CD4-positive, alpha-beta T cell treated with Interleukin-4 for 1 hour (primary cell): ENCODE measurements at regions not wholly inside any gene's neighbourhood (a gene's known extent, or its start where the extent isn't known, plus 50 kb on each side); places are given as distances from the start of the nearest gene placed in this dataset.
"Not testable (repeated sequence)": the region's sequence is repeated elsewhere in the genome, so short reads cannot be mapped to it uniquely, and the experiment has no call there.

ENCODE experiments used
- DNase-seq, 2 donors: peaks; one replicate each; pipeline ENCODE4 v3.0.0-alpha.2; 2020 to 2022

DNA sequence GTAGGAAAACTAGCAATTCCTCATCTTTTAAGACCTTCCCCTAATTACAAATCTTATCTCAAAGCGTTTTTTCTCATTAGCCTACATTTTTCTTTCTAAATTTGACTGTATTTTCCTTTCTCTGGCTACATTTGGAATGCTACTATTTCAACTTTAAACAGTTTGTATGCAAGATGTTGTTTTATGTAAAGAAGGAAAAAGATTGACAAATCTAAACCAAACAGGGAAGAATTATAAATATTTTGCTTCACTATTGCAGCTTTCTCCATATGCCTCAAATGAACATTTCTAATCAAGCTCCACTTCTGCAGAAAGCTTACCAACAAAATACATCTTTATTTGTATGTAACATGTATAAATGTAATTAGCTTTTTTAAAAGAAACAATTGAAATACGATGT lies 156.2 kb downstream of the MZT1 start:
- DNase-seq, result no peak

DNA sequence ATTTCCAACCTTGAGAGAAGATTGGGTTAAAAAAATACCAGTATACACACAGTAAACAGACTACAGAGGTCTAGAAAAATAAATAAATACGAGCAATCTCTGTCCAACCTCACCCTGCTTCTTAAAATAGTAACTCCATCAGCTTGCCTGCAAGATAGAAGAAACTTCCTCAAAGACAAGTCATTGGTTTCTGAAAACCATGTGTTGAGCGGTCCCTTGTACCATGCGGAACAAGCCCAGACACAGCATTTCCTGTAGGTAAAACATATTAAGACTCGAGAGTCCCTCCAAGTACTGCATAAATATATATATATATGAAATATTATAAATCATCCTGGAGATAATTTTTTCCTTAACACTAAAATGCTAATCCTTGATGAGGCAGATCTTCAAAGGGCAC lies 157.4 kb downstream of the MZT1 start:
- no peak for DNase-seq

DNA sequence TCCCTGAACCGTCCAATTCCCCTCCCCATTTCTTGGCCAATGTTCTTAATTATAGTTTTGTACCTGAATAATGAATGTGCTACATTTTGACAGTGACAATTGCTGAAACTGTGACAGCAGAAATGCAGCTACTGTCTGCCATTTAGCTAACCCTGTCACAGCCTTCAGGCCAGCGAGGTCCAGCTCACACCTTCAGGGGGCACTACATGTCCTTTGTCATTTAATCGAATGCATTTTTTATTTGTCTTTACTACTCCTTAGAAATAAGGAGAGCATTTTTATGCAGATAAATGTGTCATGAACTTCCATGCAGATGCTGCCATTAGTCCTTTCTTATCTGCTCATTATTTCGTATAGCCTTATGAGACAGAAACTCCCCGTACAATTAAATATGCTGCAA lies 159.9 kb downstream of the MZT1 start:
- DNase-seq, result no peak

DNA sequence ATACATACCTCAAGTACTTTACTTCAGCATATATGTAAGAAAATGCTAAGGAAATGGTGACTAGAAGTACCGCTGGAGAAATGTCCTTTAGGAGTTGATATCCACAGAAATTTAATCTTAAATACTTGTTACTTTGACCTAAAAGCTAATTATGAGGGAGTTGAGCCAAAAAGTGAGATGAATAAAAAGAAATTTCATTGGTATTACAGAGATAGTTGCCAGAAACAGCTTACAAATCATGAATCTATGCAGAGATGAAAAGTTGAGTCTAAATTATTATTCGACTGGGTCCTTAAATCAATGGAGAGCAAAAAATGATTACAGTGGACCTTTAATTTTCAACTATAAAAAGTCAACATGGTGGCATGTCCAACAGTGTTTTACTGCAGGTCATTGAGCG lies 160.9 kb downstream of the MZT1 start:
- DNase-seq, result no peak

DNA sequence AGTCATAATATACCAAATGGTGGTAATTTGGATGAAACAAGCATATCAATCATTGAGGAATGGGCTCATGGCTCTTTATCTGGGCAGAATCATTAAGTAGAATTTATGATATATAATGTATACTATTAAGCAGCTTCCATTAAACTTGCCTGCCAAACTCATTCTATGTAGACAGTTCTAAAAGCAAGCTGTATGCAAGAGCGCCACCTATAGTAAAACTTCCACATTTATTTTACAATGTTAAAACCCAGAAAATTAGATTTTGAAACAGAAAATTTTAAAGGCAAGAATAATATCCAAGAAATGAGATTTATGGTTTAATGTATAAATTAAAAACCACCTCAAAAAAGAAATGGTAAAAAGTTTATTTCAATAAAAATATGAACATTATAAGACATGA lies 161.5 kb downstream of the MZT1 start:
- no peak for DNase-seq

DNA sequence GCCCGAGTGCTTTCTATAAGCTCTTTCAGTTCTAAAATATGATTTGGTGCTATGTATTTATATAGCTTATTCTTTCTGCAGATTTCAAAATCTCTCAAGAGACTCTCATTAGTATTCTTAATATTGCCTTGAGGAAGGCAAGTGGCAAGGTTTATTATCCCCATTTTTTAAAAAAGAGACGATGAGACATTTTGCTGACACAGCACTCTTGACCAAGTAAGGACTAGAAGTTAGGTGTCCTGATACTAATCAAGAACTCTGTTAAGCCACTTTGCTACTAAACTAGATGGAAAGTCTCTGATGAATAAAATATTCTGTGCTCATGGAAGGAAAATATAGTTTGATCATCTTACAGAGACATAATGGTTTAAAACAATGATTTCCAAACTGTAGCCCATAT lies 164.7 kb downstream of the MZT1 start:
- no peak for DNase-seq

DNA sequence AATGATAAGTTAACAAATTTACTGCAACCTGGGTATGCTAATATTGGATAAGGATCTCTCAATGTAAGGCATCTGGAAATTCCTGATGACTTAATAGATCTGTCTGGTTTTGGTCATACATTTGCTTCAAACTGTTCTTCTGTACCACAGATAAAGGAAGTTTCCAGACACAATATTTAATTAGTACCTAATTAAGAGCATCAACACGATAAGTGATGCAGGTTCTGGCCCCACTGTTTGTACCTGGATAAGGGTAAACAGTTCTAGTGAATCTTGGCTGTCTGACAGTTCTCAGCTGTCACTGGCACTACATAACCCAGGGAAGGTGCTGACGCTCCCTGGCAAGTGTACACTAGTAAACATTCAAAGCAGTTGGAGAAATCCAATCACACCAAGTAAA lies 165.6 kb downstream of the MZT1 start:
- DNase-seq, result no peak

DNA sequence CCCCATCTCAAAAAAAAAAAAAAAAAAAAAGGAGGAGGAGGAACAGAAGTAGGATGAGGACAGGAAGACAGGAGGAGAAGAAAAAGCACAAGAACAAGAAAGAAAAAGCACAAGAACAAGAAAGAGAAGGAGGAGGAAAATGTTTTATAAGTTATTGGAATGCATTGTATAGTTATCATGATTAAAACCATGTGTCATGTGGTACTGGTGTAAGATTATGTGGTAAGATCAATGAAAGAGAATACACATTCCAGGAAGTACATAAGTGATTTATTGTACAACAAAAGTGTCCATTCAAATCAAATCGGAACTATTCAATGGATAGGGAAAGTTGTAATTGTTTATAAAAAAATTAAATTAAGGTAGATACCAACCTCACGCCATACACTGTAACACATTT lies 167.7 kb downstream of the MZT1 start:
- DNase-seq, result no peak

DNA sequence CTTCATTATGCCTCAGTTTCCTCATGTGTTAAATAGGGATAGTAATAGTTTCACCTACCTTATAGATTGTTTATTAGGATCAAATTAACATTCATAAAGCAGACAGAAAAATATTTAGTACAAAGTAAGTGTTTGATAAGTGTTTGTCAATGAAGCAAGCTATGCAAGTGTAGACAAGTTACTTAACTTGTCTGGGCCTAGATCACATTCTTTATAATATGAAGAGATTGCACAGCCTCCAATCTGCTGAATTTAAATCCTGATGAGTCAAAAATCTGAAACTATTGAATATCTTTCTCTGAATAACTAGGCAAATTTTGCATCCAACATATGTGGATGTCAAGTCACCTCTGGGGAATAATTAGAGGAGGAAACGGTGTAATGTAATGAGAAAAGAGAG lies 170.5 kb downstream of the MZT1 start:
- DNase-seq, result no peak

DNA sequence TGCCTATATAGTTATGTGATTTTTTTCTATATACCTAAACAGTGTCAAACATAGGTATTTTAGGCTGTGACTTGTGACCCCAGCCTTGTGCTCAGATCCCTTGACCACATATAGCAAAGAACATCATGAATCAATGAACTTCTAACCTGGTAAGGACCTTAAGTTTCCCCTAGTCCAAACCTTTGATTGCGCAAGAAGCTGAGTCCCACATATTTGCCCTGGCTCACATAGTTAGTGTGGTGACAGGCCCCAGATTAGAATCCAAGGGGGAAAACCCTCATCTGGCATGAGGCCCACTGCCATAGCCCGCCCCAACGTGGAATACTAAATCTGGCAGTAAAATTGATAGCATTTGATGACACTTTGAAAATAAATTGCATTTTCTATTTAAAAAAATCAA lies 171.8 kb downstream of the MZT1 start:
- DNase-seq, result no peak

DNA sequence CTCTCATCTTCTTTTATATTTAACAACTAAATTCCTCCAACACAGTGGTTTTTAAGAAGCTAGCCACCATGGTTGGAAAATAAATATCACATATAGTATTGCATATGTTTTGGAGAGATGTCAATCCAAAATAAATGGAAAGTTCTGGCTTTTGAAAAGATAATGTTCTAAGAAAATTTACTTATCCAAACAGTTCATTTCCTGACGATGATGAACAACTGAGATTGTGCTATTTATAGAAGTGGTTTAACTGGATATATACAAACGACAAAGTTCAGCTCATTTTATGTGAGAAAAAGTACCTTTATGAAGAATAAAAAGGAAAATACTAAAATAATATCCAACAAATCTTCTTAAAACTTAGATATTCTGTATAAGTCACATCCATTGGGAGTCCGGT lies 174.7 kb downstream of the MZT1 start:
- DNase-seq, result no peak

DNA sequence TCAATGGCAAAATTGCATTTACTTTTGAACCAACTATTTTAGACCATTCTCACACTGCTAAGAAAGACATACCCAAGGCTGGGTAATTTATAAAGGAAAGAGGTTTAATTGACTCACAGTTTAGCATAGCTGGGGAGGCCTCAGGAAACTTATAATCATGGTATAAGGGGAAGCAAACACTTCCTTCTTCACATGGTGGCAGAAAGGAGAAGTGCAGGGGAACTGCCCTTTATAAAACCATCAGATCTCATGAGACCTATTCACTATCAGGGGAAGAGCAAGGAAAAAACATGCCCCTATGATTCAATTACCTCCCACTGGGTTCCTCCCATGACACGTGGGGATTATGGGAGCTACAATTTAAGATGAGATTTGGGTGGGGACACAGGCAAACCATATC lies 181.5 kb downstream of the MZT1 start:
- not testable (repeated sequence) for DNase-seq

DNA sequence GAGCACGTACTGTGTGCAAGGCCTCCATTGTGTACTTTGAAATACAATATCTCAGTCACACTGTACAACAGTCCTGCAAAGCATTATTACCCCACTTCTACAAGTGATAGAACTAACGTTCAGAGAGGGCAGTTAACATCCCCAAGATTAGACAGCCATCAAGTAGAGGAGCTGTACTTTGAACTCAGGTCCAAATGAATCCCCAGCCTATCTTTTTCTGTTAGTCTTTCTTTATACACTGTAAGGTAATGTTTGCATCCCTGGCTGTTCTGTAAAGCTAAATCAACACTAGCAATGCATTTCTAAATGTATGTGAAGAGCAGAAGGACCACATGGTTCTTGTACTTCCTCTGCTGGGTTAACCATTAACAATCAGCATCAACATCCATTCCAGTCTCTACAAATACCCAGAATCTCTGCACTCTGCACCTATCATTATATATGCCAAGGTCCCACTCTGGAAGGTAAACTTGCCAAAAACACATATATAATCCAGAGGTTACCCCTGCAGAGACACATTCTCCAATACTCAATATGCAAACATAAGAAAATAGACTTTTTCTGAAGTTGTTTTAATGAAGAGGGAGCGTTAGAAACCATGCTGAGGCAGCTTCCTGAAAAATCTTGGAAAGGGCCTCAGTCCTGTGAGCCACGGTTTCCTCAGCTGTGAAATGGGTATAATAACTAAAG lies 182.3 kb downstream of the MZT1 start:
- DNase-seq, result no peak

DNA sequence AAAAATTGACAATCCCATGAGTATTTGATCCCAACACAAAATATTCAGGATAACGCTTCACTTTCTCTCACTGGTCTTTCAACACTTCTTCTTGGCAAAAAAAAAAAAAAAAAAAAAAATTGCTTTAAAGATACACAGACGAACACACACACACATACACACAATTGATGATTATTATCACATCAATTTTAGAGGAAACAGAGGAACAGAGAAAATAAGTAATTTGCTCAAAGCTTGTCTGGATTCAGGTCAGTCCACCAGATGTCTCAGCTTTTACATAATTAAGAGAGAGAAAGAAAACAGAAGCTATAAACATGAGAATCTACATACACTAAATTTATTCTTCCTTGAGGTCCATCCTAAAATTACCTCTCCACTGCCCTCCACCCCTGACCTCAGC lies 183.4 kb downstream of the MZT1 start:
- DNase-seq, result no peak

DNA sequence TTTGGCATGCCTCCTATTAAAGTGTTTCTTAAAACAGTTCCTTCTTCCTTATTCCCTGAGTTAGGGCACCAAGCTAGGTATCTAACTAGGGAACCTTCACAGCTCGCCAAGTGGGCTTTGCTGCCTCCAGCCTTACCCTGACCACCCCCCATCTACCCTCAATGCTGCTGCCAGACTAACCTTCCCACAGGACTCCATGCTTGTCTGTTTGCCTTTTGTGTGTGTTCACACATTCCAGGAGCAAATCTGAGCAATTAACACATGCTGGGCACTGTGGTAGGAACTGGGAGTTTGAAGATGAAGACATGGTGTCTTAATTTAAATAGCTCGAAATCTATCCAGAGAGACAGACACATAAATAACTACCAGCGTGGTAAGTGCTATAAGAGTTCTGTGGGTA lies 185.2 kb downstream of the MZT1 start:
- DNase-seq, result no peak

DNA sequence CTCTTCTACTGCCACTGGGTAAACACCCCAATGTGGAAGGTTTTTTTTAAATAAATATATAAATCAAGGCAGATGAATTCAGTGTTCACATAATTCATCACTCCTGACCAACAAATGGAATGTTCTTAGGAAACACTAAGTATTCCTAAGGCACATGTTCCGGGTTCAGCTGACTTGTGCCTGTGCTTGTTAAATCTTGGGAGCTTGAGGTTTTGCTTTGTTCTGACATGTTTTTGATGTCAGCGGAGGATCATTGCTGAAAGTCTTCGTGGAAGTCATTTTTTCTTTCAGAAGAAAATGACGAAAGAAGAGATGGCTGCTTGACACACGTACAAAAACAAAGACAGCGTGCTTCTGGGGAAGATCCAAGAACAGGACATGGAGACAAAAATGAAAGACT lies 185.8 kb downstream of the MZT1 start:
- no peak for DNase-seq

DNA sequence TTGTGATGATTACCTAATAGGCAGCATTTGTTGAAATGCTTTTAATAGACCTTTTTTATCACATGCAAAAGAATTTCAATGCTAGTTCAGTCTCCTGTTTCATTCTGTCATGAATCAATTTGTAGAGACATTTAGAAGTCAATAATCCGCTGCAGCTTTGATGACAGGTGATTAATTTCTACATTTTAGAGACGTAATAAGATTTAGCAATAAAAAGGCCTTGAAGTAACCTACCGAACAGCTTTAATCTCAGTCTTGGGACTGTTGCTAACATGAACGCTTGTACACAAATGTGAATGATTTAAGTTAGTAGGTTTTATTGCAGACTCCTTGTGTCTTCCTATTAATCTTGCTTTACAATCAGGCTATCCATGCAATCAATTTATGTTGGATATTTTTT lies 186.5 kb downstream of the MZT1 start:
- no peak for DNase-seq

DNA sequence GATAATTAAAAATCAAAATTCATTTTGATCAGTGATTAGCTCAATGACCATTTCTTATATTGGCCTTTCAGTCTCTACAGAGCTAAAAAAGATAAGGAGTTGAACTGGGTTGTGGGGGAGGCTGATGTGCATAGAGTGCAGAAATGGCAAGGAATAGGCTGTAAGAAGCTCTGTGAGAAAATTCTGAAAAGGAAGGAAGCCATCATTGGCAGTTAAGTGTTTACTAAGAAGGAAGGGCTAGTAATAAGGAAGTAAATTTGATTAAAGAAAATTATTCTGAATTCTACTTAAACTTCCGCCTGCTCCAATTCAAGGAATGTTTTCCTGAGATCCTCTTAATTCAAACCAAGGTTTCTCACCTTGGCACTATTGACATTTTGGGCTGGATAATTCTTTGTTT lies 187.5 kb downstream of the MZT1 start:
- DNase-seq, result no peak

DNA sequence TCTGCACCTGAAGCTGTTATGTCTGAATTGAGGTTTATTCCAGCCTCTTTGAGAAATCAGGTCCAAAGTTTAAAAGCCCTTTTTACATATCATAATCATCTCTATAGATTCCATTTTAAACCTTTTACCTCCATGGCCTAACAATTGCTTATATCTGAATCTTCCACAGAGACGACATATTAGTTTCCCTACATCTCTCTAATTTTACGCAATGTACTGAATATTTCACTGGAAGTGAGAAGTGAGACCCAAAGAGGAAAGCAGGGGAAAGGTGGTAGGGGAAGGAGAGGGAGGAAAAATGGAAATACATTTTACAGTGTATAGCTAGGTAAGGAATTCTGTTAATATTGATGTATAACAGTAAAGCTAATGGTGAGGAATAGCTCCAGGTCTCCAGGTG lies 189.6 kb downstream of the MZT1 start:
- no peak for DNase-seq

DNA sequence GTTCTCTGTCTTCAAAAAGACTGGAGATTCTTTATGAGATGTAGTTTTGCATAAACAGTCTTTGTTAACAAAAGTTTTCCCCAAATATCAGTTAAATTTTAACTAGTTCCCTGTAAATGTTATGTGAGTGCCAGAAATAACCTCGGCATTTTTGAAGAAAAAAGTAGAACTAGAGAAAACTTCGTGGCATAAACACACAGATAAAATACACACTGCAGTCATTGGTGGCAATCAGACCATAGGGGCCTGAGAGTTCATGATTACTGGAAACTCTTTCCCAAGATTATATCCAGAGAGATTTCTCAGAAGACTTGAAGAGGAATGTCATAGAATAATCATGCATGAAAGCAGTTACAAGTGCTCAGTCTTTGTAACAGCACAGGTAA lies 190.0 kb downstream of the MZT1 start:
- no peak for DNase-seq

DNA sequence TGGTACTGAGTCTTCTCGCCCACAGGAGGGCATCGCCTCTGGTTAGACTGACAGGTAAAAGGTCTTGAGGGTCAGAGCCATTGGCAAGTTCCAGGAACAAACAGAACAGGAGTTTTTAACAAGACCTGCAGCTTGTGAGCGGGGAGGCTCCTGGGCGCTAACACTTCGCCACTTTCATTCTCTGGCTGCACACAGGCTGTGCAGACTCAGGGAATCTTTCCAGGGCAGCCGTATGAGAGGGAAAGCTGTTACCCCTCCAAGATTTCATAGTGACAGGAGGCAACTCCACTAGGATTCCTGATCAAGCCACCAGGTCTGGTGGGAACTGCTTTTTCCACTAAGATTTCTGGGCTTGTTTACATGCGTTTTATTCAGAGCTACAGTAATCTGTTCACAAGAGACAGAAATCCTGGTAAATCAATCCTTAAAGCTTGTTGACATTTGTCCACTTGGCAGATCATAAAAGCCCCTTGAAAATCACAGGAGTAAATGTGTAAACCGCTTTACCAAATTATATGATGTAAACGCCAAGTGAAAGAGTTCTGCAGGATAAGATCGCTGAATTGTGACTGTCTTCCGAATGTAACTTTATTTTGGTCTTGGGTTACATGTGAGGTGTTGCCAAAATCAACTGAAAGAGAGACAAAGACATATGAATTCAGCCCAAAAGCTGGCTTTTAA lies 190.6 kb downstream of the MZT1 start:
- DNase-seq, result no peak

DNA sequence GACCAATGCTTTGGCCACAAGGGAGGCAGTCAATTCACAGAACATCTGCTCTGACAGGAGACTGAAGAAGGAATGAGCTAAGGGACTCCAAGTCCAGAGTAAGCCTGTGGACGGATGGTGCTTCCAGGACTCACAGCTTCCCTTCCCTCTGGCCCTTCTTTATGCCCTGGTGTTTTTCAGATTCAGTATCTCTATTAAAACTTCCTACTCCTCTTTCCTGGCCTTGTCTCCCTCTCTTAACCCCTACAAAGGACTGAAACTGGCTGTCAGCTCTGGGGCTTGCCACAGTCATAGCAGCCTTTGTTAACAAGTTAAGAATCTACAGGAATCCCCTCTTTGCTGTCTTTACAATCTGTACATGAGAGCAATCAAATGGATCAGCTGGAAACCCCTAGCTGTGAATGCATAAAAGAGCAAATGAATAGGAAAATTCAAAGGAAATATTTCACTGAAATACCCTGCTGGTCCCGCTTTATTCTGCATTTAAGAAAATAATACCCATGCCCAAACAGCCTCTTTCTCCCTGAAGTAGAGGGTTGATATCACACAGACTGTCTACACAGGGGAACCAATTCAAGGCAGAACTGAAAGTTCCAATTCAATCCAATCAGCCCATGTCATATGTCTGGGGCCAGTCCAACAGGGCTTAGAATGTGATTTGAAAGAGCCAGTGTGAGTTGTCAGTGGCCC lies 192.3 kb downstream of the MZT1 start:
- no peak for DNase-seq

DNA sequence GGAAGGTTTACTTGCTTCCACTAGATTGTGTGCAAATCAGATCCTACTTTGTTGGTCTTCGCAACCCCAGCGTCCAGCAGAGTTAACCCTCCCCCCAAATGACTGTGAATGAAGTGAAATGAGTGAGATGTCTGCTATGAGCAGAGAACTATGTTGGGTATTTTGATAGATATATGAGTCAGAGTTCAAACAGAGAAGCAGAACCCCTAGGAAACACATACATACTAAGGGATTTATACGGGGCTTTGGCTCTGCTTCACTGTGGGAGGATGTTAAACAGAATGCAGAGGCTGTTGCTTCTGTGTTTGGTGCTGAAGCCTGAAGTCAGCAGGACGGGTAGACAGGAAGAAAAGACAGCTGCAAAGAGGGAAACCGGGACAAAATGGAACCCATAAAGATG lies 197.0 kb downstream of the MZT1 start:
- DNase-seq, result no peak

DNA sequence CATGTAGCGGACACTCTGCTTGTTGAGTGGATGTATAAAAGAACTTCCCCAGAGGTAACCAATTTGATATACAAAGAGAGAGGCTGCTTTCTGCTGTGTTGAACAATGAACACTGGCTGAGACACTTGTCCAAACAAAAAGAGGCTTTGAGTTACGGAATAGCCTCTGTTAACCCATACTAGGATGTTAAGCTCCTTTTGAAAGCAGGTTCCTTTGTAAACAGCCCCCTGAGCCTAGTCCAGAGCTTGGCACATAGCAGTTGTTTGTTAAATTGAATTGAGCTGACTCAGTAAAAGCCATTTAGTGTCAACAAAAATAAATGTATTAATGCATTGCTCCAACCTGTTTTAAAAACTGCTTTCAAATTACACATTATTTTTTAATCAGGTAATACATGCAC lies 200.1 kb downstream of the MZT1 start:
- no peak for DNase-seq

DNA sequence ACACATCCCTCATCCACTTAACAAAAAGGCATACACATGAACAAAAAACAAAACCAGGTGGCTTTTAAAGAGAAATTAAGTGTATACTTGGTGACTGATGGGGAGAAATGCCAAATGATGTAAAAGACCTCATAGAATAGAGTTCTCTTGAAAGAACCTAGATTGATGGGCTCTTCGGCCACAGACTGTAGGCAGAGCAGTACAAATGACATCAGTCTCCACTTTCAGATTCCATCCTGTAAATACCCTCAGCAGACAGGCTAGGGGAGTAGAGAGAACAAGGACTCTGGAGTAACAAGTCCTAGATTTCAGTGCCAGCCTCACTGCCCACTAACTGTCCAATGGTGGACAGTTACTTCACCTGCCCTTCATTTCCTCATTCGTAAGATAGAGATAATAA lies 203.8 kb downstream of the MZT1 start:
- DNase-seq, result no peak
